ENCODE measurements at regions not wholly inside any gene's neighbourhood (a gene's known extent, or its start where the extent isn't known, plus 50 kb on each side); places are given as distances from the start of the nearest gene placed in this dataset.

DNA sequence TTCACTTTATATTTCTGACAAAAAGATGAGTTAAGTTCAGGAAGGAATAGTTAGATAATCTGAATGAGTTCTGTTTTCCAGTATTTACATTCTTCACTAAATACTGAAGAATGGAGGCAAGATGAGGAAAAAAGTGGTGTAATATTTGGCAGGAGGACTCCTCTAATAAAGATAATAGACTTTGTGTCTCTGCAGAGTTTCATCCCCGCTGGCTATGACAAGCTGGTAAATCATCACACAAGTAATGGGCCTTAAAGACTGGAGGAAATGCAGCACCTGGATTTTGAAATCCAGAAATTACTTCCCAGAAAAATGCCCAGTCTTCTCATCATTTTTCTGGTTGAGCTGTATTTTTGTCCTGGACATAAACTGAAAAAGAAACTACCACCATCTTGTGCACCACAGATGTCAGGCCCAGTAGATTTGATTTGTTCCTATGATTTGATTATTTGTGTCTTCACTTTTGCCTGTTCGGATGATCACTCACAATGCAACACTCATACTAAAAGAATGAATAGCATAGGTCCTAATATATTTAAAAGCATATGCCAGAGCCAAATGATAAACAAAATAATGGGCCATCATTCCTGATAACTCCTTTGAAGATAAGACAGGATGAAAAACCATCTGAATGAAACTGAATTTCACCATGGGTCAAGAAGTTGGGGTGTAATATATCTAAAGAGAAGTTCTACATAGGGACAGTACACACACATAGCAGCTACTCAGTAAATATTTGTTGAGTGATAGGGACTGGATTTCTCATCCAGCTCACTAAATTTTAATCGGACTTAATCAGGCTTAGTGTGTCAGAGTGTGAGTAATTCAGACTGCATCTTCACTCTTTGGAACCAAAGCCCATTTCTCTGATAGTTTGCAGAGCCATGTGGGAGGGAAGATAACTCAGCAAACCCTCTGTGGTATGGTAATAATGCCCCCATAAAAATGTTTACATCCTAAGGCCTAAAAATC is 200.5 kb downstream of the HINT1 start:
- TF ChIP-seq CTCF (IDR thresholded peaks at IDR 0.05) = no peak
- H3K27me3 Mint-ChIP-seq (ENCODE audit: low read depth, poor library complexity) = peaks cover 4% of the 10 kb centered on the region
- peaks cover 7% of the 10 kb centered on the region for H3K36me3 Mint-ChIP-seq (ENCODE audit: low read depth)
- no peak overlapping the region for H3K4me3 Mint-ChIP-seq
- H3K9me3 Mint-ChIP-seq = peaks cover 21% of the 10 kb centered on the region
- no peak overlapping the region for H3K27ac Mint-ChIP-seq
- H3K4me1 Mint-ChIP-seq = no peaks in the 10 kb centered on the region
- DNase-seq = no peak

DNA sequence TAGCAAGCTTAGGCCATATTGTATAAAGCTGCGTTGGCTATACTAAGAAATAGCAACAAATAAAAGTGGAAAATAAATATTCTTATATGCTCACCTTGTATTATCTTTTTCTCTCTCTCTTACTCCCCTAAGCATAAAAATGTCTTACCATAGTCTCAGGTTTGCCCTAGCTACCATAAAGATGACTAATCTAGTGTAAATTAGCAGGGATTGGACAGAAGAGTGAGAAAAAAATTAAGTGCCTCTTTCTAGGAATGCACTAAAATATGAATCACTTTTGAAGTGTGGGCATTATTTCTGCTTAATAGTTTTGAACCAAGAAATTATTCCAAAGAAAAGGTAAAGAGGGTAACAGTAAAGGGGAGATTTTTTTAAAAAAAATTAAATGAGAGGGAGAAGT is 201.3 kb downstream of the HINT1 start:
- TF ChIP-seq CTCF (IDR thresholded peaks at IDR 0.05) = no peak
- peaks cover 7% of the 10 kb centered on the region for H3K36me3 Mint-ChIP-seq (ENCODE audit: low read depth)
- peaks cover 21% of the 10 kb centered on the region for H3K9me3 Mint-ChIP-seq
- H3K27me3 Mint-ChIP-seq (ENCODE audit: low read depth, poor library complexity) = peaks cover 4% of the 10 kb centered on the region
- H3K4me3 Mint-ChIP-seq = no peak overlapping the region
- H3K27ac Mint-ChIP-seq = no peak overlapping the region
- H3K4me1 Mint-ChIP-seq = no peaks in the 10 kb centered on the region
- no peak for DNase-seq

DNA sequence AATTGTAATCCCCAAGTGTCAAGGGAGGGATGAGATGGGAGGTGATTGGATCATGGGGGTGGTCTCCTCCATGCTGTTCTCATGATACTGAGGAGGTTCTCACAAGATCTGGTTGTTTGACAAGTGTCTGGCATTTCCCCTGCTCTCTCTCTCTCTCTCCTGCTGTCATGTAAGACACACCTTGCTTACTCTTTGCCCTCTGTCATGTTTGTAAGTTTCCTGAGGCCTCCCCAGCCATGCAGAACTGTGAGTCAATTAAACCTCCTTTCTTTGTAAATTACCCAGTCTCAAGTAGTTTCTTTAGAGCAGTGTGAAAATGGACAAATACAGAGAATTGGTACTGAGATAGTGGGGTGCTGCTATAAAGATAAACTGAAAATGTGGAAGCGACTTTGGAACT is 207.9 kb downstream of the HINT1 start:
- no peak for TF ChIP-seq CTCF (IDR thresholded peaks at IDR 0.05)
- no peak overlapping the region for H3K27ac Mint-ChIP-seq
- DNase-seq = no peak
- H3K4me1 Mint-ChIP-seq = no peaks in the 10 kb centered on the region
- no peak overlapping the region for H3K4me3 Mint-ChIP-seq
- peaks cover 14% of the 10 kb centered on the region for H3K9me3 Mint-ChIP-seq
- H3K27me3 Mint-ChIP-seq (ENCODE audit: low read depth, poor library complexity) = no peaks in the 10 kb centered on the region
- peaks cover 1% of the 10 kb centered on the region for H3K36me3 Mint-ChIP-seq (ENCODE audit: low read depth)

- DNase-seq = no peak
- Mint-ChIP-seq H3K27ac (no peak overlapping the region), H3K4me1 (no peaks in the 10 kb centered on the region), H3K9me3 (peaks cover under 1% of the 10 kb centered on the region), H3K4me3 (no peak overlapping the region), H3K36me3 (ENCODE audit: low read depth) (no peaks in the 10 kb centered on the region), H3K27me3 (ENCODE audit: low read depth, poor library complexity) (no peaks in the 10 kb centered on the region)
- no peak for TF ChIP-seq CTCF (IDR thresholded peaks at IDR 0.05)
Measured at GRCh38 chr5:130955041-130955440, 210.0 kb downstream of the HINT1 start.

GRCh38 chr5:130954336-130954735 is 210.7 kb downstream of the HINT1 start:
- Mint-ChIP-seq H3K27ac (peak overlapping the region; percentile 73), H3K9me3 (no peaks in the 10 kb centered on the region), H3K4me3 (no peak overlapping the region), H3K36me3 (ENCODE audit: low read depth) (no peaks in the 10 kb centered on the region), H3K4me1 (no peaks in the 10 kb centered on the region), H3K27me3 (ENCODE audit: low read depth, poor library complexity) (no peaks in the 10 kb centered on the region)
- DNase-seq = no peak
- no peak for TF ChIP-seq CTCF (IDR thresholded peaks at IDR 0.05)

DNA sequence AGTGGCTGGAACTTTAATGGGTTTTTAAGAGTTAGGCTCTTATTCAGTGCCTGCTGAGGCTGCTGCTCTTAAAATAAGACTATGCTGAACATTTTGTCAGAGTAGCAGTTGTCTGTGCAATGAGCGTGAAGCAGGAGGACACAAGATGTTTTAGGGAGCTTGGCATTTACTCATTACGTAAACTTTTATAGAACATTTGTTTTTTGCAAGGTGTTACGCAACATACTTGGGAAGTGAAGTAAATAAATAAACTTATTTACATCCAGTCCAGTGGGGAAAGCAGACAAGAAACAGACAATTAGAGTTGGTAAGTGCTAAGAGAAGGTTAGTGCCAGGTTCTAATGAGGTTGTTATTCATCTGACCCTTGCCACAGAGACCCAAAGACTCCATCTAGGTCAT is 226.0 kb downstream of the HINT1 start:
- Mint-ChIP-seq H3K27me3 (ENCODE audit: low read depth, poor library complexity) (no peaks in the 10 kb centered on the region), H3K4me3 (no peak overlapping the region), H3K9me3 (peaks cover under 1% of the 10 kb centered on the region), H3K4me1 (peaks cover 7% of the 10 kb centered on the region), H3K36me3 (ENCODE audit: low read depth) (no peaks in the 10 kb centered on the region), H3K27ac (no peak overlapping the region)
- no peak for DNase-seq
- no peak for TF ChIP-seq CTCF (IDR thresholded peaks at IDR 0.05)
